Pancreas (tissue), 10 donors: ENCODE measurements at regions not wholly inside any gene's neighbourhood (a gene's known extent, or its start where the extent isn't known, plus 50 kb on each side); places are given as distances from the start of the nearest gene placed in this dataset.

Experiments used
- ATAC-seq, 4 donors: fragments of 200-7000 bp; cut with Tn5 transposase; one replicate each; pipeline versions ENCODE4 v1.8.0 to v1.9.1; 2020; ENCODE audit warnings: mild to moderate bottlenecking in 4 of 4, moderate library complexity in 4 of 4
- DNase-seq, 6 donors: peaks; one replicate each; pipeline ENCODE4 v3.0.0-alpha.2; 2020
- FAIRE-seq: peaks from 2 replicates; lab custom pipeline; 2012; peaks lifted over from hg19 to GRCh38; lab: Jason Lieb, UNC
- H3K27ac ChIP-seq, 4 donors: fragments of 200-600 bp; sonication (generic); 1 replicate in 3 of 4; 2 replicates in 1 of 4; pipeline versions ENCODE4 v1.5.0 to v1.8.0; 2020
- H3K27me3 ChIP-seq, 4 donors: fragments of 200-600 bp; one replicate each; pipeline ENCODE4 v1.8.0; 2021
- H3K36me3 ChIP-seq, 3 donors: fragments of 200-600 bp; sonication (generic) in 1 of 3; one replicate each; pipeline versions ENCODE4 v1.5.0 to v1.8.0; 2020 to 2021
- H3K4me1 ChIP-seq, 3 donors: fragments of 200-600 bp; one replicate each; pipeline ENCODE4 v1.8.0; 2021
- H3K4me3 ChIP-seq, 4 donors: fragments of 200-600 bp; sonication (generic) in 2 of 4; one replicate each; pipeline versions ENCODE4 v1.5.0 to v1.8.0; 2020 to 2021
- H3K9me3 ChIP-seq, 4 donors: fragments of 200-600 bp; one replicate each; pipeline ENCODE4 v1.8.0; 2021
- CTCF ChIP-seq, 4 donors: fragments of 200-600 bp; sonication (generic) in 3 of 4; IDR thresholded peaks; one replicate each; pipeline versions ENCODE4 v1.5.0 to v1.8.0; 2021; ENCODE audit warnings: antibody characterized with exemption in 4 of 4
- WGBS, 2 donors: extraction: QIAGEN DNeasy Blood & Tissue Kit; methylation state at CpG; one replicate each; pipeline ENCODE4 v1.1.7; 2013; 5-methylcytosine and 5-hydroxymethylcytosine counted together
- intact Hi-C, 3 donors: fragments of 100-400 bp; cut with DNase I; formaldehyde crosslinking; loops; one replicate each; pipeline versions ENCODE4 v1.11.1 to v1.14.2; 2022
- donor health status: healthy with polysubstance abuse.
- donor health status: DM: no; HTN: no; CAD: no; lungs with moderate emphysema.
- donor health status: DM: no; HTN: no; CAD: no.
- donor health status: control.
- donor health status: control.
- donor health status: Bipolar disorder and iron deficiency.
- donor health status: DM: yes; HTN: yes; CAD: no.
- donor health status: DM: no; HTN: no; CAD: no.
- donor health status: DM: no; HTN: no; CAD: no.
- donor health status: DM: yes; HTN: yes; CAD: no.

DNA sequence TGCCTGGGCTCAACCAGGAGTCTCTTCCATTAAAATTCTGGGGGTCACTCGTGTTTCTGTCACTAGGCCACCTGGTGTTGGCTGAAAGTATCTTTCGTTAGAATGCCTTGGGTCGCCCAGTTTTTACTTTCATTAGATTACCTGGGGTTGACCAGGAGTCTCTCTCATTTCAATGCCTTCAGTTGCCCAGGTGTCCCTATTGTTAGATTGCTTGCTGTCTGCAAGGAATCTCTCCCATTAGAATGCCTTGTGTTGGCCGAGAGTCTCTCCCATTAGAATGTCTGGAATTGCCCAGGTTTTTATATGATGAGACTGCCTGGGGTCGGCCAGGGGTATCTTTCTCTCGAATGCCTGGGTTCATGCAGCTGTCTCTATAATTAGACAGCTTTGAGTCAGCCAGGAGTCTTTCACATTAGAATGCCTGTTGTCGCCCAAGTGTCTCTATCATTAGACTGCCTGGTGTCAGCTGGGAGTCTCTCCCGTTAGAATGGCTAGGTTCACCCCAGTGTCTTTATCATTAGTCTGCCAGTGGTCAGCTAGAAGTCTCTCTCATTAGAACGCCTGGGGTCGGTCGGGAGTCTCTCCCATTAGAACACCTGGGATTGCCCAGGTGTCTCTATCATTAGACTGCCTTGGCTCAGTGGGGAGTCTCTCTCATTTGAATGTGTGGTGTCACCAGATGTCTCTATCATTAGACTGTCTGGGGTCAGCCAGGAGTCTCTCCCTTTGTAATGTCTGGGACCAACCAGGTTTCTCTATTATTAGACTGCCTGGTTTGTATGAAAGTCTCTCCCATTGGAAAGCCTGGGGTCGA is 1446.8 kb downstream of the UQCRFS1 start:
- TF ChIP-seq CTCF (IDR thresholded peaks at IDR 0.05), result no peak
- FAIRE-seq (no peak), DNase-seq (no peak), ATAC-seq (no peak)
- Histone ChIP-seq H3K27ac (no peak overlapping the region), H3K4me3 (no peak overlapping the region), H3K4me1 (no peaks in the 10 kb centered on the region), H3K9me3 (no peaks in the 10 kb centered on the region), H3K36me3 (no peaks in the 10 kb centered on the region), H3K27me3 (no peaks in the 10 kb centered on the region)
- intact Hi-C loops, result no loop called here
- 87 to 91% methylated on average over 12 of the region's 12 CpGs for WGBS, 2 donors

GRCh38 chr19:27765397-27765796 is 1447.6 kb downstream of the UQCRFS1 start:
- Histone ChIP-seq H3K27ac (no peak overlapping the region), H3K36me3 (no peaks in the 10 kb centered on the region), H3K4me1 (no peaks in the 10 kb centered on the region), H3K4me3 (no peak overlapping the region), H3K9me3 (no peaks in the 10 kb centered on the region), H3K27me3 (no peaks in the 10 kb centered on the region)
- ATAC-seq (no peak), DNase-seq (no peak), FAIRE-seq (no peak)
- TF ChIP-seq CTCF (IDR thresholded peaks at IDR 0.05), result no peak
- WGBS, 2 donors, result 79 to 96% methylated on average over 7 of the region's 7 CpGs
- intact Hi-C loops, result no loop called here

- H3K9me3 ChIP-seq, result no peaks in the 10 kb centered on the region
- H3K27me3 ChIP-seq, result no peaks in the 10 kb centered on the region
- 93 to 95% methylated on average over 5 of the region's 5 CpGs for WGBS, 2 donors
- ATAC-seq (no peak), DNase-seq (no peak), FAIRE-seq (no peak)
- intact Hi-C loops, result no loop called here
- H3K4me3 ChIP-seq, result no peak overlapping the region
- no peaks in the 10 kb centered on the region for H3K4me1 ChIP-seq
- TF ChIP-seq CTCF (IDR thresholded peaks at IDR 0.05), result no peak
- no peaks in the 10 kb centered on the region for H3K36me3 ChIP-seq
- H3K27ac ChIP-seq, result no peak overlapping the region
Measured at GRCh38 chr19:27764186-27764804, 1448.7 kb downstream of the UQCRFS1 start.

DNA sequence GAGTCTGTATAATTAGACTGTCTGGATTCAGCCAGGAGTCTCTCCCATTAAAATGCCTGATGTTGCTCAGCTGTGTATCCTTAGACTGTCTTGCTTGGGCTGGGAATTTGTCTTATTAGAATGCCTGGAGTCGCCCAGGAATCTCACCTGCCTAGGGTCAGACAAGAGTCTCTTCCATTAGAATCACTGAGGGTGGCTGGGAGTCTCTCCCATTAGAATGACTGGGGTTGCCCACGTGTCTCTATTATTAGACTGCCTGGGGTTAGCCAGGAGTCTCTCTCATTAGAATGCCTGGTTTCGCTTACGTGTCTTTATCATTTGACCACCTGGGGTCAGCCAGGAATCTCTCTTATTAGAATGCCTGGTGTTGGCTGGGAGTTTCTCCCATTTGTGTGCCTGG is 1450.0 kb downstream of the UQCRFS1 start:
- DNase-seq (no peak), ATAC-seq (no peak), FAIRE-seq (no peak)
- TF ChIP-seq CTCF (IDR thresholded peaks at IDR 0.05), result no peak
- intact Hi-C loops, result no loop called here
- no peaks in the 10 kb centered on the region for H3K36me3 ChIP-seq
- no peak overlapping the region for H3K27ac ChIP-seq
- no peaks in the 10 kb centered on the region for H3K27me3 ChIP-seq
- H3K9me3 ChIP-seq, result no peaks in the 10 kb centered on the region
- 80 to 87% methylated on average over 4 of the region's 4 CpGs for WGBS, 2 donors
- H3K4me3 ChIP-seq, result no peak overlapping the region
- no peaks in the 10 kb centered on the region for H3K4me1 ChIP-seq

GRCh38 chr19:27759896-27760295 is 1453.1 kb downstream of the UQCRFS1 start:
- TF ChIP-seq CTCF (IDR thresholded peaks at IDR 0.05), result no peak
- 89 to 94% methylated on average over 6 of the region's 6 CpGs for WGBS, 2 donors
- Histone ChIP-seq H3K36me3 (no peaks in the 10 kb centered on the region), H3K4me3 (no peak overlapping the region), H3K27ac (no peak overlapping the region), H3K27me3 (no peaks in the 10 kb centered on the region), H3K4me1 (no peaks in the 10 kb centered on the region), H3K9me3 (no peaks in the 10 kb centered on the region)
- no peak for DNase-seq
- no peak for ATAC-seq
- intact Hi-C loops, result no loop called here
- FAIRE-seq, result no peak
